CD4-positive, alpha-beta T cell treated with Interleukin-15 for 1 hour (primary cell): ENCODE measurements at regions not wholly inside any gene's neighbourhood (a gene's known extent, or its start where the extent isn't known, plus 50 kb on each side); places are given as distances from the start of the nearest gene placed in this dataset.

Experiments used
- DNase-seq: peaks from one replicate; pipeline ENCODE4 v3.0.0-alpha.2; 2020

DNA sequence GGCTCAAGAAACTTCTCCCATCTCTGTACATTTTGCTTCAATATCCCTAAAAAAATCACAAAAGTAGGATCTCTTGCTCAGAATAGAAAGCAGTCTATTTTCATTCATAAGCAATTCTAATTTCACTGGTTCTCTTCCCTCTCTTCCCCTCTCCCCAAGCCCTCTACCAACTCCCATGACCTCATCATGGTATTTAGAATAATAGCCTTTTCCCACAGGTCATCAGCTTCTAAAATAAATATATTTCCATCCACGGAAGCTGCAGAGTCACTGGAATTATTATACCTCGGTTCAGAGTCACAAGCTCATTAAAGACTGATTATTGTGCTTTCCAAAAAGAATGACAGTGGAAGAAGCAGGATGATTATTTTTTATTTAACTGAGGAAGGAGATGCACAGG lies 84.2 kb upstream of the ADRA1B start:
- no peak for DNase-seq

DNA sequence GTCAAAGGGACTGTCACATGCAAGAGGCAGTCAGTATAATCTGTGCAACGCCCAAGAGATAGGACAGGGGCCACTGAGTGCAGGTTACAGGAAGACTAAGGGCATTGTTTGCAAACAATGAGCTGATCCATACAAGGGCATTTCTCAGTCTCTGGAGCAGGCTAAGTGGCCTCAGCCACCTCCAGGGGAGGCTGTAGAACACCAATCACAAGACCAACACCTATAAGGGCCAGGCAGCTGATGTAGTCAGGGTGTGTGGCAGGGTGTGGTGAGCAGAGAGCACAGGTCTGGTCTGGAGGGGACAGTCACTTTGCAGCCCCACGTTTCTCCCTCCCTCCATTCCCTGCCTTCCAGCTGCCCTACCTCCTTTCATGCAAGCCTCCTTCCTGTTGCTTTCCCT lies 83.2 kb upstream of the ADRA1B start:
- no peak for DNase-seq

DNA sequence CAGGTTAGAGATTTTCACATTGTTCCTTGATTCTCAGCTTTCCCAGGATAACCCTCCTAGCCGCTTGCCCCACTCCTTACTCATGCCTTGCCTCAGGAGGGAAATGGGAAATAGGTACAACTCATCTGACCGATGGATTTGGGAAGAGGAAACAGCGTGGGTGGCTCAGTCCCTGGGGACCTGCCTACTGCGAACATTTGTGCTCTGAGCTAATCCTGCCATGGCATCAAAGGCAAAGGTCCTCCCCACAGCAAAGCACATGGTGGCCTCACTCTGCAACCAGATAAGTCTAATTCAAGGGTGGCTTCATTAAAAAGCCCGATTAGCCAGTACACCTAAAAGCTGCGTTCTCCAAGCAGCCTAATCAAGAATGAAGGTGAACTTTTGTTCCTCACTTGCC lies 82.4 kb upstream of the ADRA1B start:
- no peak for DNase-seq

DNA sequence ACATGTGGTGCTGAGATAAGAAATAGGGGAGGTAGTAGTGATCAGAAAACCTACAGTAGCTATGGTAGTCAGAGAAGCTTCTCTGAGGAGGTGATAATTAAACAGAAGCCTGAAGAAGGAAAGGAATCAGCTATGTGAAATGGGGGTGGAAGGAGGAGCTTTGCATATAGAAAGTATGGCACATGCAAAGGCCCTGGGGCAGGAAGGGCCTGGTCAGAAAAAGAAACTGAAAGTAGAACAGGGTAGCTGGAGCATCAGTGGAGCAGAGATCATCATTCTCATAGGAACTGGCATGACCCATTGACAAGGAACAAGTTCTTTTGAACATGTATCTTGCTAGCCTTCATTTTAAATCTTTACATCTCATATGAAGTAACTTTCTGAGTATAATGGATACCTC lies 80.7 kb upstream of the ADRA1B start:
- no peak for DNase-seq

DNA sequence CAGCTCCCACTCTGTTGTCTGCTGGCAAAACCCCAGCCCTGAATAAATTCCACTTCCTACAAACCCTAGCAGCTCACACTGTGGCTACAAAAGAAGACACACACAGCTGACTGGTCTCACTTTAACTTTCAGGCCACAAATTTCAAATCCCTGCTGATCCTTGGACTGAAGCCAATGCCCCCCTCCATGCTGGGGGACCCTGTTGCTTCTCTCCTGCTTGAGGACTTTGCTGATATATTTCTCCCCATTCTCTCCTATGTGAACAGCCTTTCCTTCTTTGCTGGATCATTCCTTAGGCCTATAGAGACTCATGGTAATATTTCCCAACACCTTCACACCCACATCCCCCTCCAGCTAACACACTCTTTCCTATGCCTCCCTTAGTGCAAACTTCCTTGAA lies 79.6 kb upstream of the ADRA1B start:
- DNase-seq, result no peak

DNA sequence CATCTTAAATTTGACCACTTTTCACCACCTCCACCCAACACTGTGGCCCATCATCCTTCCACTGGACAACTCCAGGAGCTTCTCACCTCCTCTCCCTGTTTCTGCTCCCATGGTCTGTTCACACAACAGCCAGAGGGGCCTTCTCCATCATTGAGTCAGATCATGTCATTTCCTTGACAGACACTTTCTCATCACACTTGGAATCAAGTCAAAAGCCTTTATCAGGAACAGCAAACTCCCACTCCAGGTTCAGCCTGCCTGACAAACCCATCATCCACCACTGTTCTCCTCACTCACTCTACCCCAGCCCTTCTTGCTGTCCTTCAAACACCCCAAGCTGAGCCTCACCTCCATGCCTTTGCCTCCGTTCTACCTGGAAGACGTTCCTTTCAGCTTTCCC lies 78.4 kb upstream of the ADRA1B start:
- no peak for DNase-seq

DNA sequence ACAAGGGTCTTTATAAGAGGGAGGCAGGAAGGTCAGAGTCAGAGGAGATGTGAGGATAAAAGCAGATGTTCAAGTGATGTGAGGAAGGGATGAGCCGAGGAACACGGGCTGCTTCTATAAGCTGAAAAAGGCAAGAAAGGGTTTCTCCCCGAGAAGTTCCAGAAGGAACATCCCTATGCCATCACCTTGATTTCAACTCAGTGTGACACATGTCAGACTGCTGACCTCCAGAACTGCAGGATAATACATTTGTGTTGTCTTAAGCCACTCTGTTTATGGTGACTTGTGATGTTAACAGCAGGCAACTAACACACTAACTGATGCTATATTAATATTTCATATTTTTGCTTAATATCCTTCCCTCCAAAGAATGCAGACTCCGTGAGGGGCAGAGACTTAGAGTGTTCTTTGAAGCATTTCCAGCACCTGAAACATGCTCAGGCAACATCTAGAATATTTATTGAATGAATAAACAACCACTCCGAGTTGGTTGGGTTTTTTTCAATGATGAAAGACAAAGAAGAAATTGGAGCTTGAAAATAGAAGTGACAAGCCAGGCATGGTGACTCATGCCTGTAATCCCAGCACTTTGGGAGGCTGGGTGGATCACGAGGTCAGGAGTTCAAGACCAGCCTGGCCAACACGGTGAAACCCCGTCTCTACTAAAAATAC lies 77.6 kb upstream of the ADRA1B start:
- DNase-seq, result no peak

DNA sequence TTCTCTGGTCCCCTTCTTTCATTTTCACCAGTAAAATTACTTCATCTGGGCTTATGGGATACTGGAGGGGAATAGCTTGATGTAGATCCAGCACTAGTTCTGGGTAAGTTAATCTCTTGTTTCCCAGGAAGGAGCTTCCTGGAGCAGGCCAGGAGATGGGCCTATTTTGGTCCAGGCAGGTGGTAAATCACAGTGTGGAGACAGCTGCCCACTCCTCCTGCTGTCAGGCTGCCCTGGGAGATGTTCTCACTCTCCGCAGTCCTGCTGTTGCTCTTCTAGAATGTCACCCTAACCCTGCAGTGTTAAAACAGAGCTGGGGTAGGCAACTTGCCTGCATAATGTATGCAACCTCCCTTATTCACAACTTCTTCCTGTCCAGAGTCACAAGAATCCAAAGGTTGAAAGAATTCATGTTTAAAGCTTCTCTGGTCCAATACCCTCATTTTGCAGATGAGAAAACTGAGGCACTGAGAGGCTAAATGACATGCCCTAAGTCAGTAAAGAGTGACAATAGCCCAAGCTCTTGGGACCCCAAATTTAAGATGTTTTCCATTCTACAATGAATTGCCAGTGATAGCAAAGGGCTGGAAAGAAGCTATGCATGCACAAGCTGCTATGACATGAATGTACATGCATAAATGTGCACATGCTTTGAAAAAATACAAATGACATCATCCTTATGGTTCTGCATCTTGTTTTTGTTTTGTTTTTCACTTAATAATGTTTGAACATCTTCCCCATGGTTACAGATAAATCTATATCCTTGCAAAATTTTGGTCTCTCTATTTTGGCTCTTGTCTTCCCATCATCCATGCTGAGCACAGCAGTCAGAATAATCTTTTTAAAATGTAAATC lies 71.8 kb upstream of the ADRA1B start:
- DNase-seq, result no peak

DNA sequence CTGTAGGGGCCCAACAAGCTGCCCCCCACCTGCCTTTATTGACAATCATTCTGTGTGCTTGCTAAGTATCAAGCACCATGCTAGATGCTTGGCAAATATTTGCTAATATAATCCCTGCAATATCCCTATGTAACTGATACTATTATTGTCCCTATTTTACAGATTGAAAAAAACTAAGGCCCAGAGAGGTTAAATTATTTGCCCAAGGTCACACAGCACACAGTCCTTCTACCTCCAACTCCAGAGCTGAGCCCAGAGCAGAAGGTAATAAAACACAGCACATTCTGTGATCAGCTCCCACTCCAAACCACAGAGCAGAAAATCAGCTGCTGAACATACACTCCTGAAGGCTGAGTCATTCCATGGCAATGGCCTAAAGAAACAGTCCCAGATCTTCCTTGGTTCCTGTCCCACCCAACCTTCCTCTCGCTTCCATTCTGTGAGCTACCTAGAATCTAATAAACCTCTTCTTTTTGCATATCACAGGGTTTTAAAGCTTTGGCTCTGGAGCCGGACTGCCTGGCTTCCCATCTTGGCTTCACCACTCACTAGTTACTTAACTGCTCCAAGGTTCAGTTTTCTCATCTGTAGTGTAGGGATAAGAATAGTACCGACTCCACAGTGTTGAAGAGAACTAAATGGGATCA lies 66.7 kb upstream of the ADRA1B start:
- no peak for DNase-seq

DNA sequence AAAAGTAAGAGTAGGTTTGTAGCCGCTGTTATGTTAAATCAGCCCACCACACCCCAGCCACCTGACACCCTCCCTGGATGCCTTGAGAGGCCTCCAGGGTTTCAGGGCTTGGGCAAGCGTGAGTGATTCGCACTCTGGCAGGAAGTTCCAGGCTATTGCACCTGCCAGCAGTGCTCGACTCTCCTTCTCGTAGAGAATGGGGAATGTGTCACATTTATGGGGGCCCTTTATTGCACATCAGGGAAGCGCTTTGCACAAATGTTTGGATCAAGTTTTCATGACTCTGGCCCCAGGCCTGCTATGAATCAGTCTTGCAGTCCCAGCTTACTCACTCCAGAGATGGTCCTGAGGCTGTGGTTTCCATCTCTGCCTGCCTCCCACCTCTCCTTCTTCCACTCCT lies 66.1 kb upstream of the ADRA1B start:
- no peak for DNase-seq

DNA sequence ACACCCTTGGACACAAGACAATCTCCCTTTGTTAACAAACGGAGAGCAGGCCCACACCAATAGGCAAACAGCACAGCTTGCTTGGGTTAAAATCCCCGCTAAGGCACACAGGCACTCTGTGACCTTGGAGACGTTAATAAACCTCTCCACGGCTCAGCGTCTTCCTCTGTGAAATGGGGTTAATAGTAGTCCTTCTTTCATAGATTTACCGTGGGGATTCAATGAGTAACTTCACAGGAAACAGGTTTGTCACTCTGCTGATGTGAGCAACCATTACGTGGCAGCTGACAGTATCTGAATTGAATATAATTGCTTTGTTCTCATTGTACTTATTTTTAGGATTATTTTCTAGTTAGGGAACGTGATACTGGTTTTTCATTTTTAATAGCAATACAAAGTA lies 65.2 kb upstream of the ADRA1B start:
- DNase-seq, result no peak

DNA sequence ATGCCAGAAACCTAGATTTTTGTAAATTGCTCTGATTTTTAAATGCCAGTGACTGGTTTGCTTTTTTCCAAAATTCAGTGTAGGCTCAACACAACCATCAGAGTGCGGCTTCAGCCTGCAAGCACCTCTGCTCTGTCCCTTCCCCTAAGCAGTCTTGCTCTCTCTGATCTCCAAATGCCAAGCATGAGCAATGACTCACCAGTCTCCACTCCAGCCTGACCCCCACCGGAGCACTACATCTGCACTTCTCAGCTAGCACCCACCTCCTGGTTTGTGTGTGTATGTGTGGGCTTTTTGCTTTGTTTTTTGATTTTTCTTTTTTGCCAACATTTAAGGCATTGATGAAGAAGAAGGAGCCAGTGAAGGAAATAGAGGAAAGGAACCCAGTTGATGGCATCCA lies 61.4 kb upstream of the ADRA1B start:
- no peak for DNase-seq

DNA sequence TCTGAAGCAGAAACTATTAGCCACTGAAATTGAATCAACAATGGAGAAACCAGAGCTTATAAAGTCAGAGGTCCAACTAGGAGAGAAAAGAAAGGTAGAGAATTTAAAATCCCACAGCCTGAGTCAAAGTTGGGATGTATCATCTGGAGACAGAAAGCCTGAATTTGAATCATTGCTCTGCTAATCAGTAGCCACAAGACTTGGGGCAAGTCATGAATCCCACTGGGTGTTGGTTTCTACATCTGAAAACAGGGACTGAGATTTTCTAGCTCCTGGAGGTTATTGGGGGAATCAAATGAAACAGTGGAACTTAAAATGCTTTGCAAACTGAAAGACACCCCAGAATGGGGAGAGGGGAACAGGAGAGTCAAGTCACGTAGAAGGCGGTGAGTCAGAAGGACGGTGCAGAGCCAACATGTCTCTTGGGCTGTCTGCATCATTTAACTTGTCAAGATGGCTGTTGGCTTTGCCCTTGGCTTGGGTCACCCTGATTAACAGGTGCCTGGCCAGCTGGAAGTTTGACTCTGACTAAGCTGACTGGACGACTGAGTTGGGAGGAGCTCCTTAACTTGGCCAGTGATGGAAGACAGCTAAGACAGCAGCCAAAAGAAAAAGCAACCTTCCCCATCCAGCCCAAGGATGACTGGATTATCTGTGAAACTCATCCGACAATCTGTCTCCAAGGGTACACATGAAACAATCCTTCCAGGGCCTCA lies 60.6 kb upstream of the ADRA1B start:
- no peak for DNase-seq

DNA sequence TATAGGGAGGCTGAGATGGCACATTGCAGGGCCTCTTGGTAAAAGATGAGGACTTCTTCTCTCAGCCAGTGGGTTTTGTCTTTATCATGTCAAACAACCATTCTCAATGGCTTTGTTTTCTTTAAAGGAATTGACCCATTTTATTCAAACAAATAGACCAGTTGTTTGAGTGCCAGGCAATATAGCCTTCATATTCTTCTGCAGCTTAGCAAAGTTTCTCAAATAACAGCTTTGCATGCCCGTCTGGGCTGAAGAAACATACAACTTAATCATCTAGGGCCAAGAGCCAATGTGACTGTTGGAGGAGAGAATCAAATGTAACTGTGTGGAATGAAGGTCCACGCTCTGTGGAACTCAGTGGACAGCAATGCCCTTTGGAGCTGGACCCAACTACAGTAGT lies 57.4 kb upstream of the ADRA1B start:
- DNase-seq, result no peak

DNA sequence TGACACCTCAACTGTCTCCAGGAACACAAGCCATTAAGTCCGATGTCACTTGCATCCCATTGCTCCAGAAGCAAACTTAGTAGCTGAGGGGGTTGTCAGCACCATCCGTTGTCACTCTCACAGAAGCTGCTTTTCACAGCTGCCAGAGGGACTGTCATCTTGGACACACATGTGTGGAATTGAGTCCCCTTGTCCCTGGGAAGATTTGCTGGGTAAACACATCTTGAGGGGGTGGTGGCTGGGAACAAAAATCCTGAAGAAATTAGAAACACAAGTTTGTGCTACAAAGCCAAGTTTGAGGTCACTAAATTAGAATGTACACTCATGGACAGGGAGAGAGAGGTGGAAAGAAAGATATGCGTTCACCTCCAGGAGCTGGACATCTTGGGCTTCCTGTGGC lies 55.2 kb upstream of the ADRA1B start:
- no peak for DNase-seq

DNA sequence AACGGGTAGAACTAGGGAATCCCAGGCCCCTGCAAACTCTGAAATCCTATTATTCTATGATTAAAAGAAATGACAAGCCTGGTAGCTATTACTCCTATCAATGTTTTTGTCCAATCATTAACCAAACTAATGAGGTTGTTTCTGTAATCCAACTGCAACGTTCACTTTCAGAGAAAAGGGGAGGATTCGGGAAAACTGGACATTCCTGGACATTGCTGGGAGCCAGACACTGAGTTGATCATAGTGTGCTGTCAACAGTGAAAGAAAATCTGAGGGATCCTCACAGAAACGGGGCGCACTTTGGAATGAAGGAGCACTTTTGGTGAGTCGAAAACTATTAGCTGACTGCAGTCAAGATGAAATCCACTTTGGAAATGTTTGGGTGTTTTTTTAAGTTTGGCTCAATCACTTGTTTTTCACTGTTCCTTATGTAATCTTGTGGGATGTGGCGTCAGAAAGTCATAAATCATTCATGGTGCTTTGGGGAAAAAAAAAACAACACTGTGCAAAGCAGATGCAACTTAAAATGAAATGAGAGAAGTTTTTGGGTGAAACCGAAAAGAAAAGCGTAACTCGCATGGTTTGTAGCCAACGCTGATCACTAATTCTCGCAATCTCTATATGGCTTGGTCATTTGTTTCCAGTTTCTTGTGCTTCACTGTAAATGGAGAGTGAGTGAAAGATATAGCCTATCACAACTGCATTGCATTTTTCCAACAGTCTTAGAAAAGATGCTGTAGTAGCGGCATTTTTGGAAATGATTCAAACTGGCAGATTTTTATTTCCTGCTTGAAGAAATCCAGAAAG lies 51.2 kb upstream of the ADRA1B start:
- DNase-seq, result no peak

DNA sequence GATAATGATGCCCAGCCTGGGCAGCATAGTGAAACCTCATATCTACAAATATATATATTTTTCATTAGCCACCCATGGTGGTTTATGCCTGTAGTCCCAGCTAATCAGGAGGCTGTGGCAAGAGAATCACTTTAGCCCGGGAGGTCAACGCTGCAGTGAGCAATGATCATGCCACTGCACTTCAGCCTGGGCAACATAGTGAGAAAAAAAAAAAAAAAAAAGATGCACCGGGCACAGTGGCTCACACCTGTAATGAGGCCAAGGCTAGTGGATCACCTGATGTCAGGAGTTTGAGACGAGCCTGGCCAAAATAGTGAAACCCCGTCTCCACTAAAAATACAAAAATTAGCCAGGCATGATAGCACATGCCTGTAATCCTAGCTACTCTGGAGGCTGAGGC lies 50.2 kb upstream of the ADRA1B start:
- no peak for DNase-seq
